Fibroblast of peridontal ligament (primary cell): ENCODE measurements at regions not wholly inside any gene's neighbourhood (a gene's known extent, or its start where the extent isn't known, plus 50 kb on each side); places are given as distances from the start of the nearest gene placed in this dataset.
A peak's percentile ranks its signal among the peaks of the same experiment; 100 is the strongest.

Experiments used
- DNase-seq: peaks from one replicate; pipeline ENCODE4 v3.0.0-alpha.2; 2010; ENCODE audit errors: extremely low read depth

DNA sequence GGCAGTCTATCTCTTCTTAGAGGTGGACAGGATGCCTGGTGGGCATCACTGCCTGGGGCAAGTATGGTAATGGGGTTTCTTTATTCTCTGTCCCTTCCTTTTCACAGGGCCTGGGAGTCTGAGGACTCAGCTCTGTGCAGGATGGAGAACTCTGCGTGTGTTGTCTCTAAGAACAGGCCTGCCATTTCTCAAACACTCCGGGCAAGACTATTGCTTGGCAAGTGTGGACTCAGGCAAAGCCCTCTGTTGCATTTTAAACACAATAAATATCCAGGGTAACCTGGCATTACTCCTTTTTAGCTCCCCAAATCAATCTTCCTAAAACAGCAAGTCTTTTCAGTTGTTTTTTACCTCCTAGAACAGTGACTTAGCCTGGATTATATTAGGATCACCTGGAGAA, 185.1 kb upstream of the ROPN1 start:
- DNase-seq, result no peak

DNA sequence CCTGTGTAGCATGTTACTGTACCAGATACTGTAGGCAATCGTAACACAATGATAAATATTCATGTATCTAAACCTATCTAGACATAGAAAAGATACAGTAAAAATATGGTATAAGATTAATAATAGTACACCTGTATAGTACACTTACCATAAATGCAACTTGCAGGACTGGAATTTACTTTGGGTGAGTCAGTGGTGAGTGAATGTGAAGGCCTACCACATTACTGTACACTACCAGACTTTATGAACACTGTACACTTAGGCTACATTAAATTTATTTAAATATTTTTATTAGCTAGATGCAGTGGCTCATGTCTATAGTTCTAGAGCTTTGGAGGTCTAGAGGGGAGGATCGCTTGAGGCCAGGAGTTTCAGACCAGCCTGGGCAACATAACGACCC, 186.6 kb upstream of the ROPN1 start:
- no peak for DNase-seq

DNA sequence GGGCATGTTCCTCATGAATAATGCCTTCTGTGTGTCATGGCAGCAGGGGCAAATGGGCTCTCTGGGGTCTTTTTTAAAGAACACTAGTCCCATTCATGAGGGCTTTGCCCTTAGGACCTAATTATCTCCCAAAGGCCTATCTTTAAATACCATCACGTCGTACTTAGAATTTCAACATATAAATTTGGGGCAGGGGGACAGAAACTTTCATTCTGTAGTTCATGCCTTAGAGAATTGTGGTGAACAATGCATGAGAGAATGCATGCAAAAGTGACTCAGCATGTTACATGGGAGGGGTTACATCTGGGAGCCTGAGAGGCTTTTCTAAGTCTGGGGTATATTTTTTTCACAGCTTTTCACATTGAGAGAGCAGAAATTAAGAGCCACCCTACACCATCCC, 208.5 kb upstream of the ROPN1 start:
- DNase-seq, result no peak

DNA sequence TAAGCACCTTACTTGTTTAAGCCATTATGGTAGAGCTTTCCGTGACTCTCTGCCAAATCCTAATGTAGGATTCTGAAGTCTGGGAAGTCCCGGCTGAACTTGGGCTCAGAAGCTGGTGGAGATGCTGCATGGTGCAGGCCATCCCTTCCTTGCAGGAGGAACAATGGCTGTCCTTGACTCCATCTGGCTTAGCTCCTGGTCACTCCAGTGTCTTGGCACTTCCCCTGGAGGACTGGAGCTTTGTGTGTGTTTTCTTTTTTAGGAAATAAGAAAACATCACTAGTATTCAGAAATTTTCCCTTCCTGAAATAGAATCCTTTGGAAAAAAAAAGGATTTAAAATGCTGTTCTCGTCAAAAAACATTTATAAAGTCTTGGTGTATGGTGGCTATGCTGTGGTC, 209.3 kb upstream of the ROPN1 start:
- no peak for DNase-seq

DNA sequence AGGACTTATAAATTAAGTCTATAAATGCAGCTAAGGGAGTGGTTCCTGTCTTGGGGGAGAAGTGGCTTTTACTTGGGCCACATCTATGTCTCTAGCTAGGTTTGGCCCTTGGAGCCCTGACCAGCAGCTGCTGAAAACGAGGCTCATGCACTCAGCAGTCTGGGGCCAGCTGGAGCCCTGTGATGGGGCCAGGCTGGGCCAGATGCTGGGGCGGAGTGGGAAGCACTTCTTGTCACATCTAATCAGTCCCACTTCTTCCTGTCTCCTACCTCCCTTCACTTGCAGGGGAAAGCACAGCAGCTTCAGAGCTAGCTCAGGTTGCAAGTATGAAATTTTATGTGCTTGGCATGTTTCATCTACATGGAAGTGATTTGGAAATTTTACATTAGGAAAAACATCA, 209.9 kb upstream of the ROPN1 start:
- no peak for DNase-seq

DNA sequence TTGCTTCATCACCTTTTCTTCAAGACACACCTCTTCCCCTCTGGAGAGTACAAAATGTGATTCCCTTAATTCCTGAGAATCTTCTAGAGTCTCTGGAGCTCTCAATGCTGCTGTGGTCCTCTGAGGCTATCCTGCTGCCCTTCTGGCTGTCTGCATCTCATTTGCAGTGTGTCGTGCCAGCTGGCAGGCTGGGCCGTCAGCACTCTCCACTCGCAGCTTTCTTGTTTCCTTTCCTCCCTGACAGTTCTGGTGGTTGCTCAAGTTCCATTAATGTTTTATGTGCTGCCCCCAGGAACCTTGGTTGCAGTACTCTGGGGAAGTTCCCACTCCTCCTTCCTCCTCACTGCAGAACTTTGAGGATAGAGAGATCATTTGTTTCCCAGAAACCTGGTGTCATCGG, 210.8 kb upstream of the ROPN1 start:
- DNase-seq, result no peak

DNA sequence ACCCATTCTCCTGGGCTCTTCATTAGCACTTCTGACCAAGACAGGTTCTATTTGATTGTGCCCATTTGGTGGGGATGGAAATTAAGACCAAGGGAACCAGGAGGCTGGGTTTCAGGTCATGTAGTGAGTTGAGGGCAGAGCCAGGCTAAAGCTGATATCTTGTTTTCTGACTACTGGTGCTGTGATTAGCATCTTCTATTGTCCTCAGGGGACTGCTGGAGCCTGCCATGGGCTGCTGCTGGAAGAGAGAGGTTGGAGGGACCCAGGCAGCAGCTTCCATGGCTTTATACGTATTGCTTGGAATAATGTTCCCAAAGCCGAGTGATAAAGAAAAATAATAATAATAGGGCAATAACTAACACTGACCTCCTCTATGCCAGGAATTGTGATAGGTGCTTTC, 211.4 kb upstream of the ROPN1 start:
- DNase-seq, result no peak

DNA sequence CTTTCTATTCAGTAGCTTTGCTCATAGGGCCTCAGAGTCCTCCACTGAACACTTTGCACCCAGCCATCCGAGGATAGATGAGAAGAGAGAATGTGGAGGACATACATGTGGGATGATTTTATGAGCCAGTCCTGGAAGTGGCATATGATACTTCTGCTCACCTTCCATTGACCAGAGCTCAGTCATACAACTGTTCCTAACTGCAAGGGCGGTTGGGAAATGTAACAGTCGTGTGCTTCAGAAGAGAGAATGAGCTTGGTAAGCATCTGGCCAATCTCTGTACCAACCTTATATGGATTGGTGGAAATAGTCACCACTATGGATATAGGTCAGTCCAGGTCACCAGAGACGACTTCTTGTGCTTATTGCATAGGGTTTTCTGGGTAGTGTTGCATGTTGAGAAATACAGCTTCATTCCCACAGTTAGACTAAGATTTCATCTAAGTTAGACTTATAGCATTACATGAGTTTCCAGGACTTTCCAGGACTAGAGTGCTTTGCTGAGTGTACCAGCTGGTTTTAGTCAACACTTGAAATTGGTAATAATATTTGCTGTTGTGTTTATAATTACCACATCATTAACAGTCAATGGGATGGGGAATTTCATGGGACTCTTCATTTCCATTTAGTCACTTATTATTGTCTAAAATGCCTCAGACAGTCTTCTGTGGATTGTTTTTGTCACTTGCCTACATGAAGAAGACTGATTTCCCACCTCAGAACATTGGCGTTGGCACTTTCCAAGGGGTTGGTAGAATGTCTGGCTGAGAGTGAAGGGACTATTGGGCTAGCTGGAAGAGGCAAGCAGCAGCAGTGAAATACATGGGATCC, 214.5 kb upstream of the ROPN1 start:
- no peak for DNase-seq

DNA sequence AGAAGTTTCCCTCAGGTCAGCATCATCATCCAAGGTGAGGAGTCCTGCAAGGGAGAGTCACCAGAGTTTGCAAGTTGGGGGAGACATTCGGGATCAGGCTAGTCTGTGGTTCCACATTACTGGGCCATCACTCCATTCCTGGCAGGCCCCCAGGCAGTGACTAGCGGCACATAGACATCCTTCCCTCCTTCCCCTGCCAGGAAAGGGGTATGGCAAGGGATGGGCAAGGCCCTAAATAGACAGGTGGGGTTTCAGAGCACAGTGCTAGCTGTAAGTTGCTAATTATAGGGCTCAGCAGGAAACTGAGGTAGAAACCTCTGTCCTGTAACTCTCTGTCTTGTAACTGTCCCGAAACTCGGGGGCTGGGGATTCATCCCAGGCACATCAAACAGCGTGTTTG, 215.2 kb upstream of the ROPN1 start:
- DNase-seq, result no peak

DNA sequence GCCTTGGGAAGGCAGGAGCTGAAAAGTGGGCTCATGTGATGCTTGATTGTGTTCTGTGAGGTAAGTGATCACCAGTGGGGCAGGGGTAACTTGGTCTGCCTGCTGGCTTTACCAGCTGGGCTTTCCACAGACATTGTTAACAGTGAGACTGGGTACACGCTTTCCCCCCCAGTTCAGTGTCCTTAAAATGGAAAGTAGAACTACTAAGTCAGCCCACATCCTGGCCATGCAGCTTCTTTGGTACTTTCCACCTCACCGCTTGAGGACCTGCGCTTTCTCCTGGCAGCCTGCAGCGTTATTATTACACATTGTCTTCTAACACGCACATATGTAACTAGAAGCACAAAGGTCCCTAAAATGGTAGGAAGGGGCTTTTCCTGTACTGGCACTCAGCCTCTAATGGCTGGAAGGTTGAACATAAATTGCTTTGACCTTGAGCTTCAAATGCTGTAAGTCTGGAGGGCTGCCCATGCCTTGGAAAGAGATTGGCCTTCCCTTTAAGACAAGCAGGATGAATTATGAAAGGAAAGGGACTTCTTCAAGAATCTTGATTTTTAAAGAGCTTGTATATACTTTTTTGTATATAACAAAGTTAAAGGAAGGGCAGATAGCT, 216.1 kb upstream of the ROPN1 start:
- DNase-seq, result no peak

DNA sequence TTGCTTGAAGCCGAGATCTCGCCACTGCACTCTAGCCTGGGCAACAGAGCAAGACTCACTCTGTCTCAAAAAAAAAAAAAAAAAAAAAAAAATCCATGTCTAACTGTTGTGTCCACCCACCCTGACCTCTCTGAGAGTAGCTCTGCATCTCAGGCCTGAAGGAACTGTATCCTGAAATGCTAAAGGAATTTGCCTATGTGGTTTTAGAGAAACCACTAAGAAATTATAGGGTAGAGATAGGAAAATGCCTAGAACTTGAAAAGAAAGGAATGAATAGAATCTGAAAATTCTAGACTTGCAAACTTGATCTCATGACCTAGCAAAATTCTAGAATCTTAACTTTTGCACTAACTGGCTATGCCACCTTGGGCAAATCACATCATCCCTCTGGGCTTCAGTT, 217.5 kb upstream of the ROPN1 start:
- no peak for DNase-seq

DNA sequence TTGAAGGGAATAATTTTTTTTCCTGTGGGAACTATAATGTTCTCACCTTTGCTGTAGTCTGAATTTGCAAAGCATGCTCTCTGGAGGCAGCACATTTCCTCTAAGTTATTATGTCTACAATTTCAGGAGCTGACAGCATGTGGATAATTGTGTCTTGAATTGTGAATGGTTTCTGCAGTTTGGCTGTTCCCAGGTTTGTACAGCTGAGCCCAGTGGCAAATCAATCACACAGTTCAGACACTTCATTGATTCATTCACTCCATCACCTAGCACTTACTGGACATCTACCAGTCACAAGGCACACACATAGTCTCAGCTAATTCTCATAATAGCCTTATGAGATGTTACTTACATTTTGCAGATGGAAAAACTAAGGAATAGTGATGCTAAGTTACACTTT, 219.0 kb upstream of the ROPN1 start:
- no peak for DNase-seq

DNA sequence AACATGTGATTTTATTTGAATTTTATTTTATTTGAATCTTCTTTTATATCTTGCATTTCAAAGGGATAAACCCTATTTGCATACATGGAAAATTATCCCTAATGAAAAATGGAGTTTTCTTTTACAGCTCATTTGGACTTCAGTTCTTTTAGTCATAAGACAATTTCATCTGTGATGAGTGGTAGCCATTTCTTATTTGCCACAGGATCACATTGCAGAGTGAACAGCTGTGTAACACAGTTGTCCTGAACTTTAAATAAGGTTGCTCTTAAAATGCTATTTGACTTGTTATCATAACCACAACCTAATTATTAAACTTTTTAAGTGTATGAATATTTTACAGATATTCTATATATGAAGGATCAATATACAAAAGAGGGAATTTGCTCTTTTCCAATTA, 221.7 kb upstream of the ROPN1 start:
- DNase-seq, result no peak

DNA sequence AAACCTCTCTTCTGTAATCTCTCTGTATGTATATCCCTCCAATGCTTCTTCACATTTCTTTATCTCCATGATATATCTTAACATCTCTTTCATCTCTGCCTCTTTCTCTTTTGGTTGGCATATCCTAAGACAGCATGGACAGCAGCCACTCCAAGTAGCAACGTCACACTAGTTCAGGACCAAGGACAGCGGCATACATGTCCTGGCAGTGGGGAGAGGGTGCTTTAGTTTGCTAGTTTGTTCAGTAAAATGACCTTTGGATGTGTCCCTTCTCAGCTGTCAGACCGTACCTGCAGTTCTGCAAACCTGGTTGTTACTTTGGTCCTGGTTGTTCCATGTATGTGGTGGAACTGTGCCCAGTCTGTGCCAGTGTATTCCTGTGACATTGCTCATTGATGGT, 225.6 kb upstream of the ROPN1 start:
- peak; percentile 73 for DNase-seq

DNA sequence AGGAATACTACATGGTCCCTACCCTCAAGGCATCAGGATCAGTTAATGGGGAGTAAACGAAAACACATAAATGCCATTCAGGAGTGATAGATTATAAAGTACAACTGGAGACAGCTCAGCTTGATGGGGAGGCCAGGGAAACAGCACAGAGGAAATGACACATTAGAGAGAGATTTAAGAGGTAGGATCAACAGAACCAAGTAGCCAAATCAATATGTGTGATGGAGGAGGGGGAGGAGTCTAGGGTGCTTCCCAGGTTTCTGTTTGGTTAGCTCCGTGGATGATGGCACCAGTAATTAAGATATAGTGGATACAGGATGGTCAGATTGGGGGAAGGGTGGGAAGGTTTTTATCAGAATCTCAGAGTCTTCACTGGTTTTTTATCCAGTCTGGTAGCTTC, 229.5 kb upstream of the ROPN1 start:
- DNase-seq, result no peak

DNA sequence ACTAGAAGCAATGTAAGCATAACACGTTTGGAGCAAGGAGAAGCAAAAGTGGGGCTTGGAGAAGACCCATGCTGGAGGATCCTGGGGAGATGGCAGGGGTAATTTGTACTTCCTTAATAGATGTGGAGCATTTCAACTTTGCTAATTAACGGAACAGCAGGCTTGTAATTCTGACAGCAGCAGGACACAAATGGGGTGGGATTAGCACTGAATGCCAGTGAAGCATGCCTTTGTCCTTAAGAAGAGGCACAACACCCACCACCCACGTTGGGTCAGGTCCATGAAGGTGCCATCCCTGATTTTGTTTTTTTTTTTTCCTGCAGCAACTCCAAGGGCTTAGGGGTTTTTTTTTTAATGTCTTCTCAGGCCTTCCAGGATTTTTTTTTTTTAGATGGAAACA, 231.9 kb upstream of the ROPN1 start:
- no peak for DNase-seq

DNA sequence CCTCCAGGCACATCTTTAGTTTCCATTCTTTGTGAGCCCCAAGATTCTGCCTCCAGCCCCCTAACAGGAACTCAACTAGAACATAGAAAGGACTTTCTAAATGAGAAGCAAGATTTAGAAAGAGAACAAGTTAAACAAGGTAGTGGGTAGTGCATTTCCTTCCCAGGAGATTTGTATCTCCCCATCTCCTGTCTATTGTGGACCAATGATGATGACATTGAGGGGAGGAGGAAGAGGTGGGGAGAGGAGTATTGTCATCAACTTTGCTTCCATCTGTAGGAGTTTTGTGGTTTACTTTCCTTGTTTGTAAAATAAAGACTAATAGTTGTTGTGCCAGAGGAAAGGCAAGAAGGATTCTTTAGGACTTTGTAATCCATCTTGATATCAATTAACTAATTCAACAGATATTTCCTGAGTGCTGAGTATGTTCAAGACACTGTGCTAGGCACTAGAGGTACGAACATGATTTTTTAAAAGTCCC, 235.3 kb upstream of the ROPN1 start:
- no peak for DNase-seq

DNA sequence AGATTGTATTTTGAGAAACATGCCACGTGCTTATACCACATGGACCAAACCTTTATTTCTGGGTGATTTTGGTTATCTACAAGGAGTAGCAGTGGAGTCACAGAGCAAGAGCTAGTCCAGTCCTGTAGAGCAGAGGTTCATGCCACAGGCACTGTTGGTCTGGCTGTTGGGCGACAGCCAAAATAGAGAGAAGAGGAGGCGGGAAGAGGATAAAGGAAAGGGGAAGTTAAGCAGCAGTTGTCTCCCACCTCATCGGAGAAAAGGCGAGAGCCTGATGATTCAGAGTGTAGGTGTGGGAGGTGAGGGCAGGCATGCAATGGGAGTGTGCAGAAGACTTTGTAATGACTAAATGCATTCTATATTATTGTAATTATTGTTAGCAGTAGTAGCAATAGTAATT, 237.5 kb upstream of the ROPN1 start:
- DNase-seq, result no peak

DNA sequence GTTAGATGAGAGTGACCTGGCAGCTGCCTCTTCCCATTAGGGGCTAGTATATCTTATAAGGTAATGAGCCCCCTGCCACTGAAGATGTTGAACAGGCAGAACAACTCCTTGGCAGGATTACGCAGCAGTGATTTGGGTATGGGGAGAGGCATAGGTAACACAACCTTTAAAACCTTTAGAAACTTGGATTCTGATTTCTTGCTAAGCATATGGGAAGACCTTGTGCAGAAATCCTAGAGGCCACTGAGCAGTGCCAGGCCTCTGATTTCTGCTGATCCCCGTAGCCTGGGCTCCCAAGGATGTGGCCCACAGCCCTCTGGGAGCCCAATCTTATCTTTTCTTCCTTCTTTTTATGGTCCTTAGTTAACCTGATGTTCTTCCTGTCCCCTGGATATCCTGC, 237.9 kb upstream of the ROPN1 start:
- DNase-seq, result no peak

DNA sequence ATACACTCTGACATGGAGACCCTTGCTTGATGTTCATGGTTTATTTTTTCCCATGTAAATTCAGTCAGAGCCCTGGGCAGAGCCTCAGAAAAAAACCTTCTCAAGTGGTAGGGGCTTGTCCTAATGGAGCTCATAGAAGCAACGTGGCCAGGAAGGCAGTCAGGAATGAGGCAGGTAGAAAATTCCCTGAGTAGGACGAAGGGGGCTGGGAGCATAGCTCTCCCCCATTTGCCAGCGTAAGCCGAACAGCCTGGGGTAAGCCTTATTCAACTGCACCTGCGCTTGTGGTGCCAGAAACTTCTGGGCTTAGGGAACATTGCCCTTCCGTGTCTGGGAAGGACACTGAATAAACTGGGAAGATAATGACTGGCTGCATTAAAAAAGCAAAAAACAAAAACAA, 238.5 kb upstream of the ROPN1 start:
- no peak for DNase-seq

DNA sequence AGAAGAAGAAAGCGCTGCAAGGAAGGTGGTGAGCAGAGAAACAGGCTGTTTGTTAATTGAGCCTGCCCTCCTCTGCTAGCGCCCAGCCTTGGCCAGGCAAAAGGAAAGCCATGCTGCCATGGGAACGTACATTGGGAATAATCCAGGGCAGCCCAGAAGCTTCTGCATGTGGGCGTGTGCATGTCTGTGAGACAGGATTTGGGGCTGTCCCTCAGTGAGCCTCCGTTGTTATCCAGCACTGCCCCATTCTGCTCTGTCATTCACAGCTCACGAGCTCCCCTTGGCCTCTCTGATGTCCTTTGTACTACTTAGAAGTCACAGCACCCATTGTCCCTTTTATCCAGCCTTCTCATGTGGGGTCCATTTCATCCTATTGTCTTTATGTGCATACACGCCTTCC, 239.1 kb upstream of the ROPN1 start:
- no peak for DNase-seq

DNA sequence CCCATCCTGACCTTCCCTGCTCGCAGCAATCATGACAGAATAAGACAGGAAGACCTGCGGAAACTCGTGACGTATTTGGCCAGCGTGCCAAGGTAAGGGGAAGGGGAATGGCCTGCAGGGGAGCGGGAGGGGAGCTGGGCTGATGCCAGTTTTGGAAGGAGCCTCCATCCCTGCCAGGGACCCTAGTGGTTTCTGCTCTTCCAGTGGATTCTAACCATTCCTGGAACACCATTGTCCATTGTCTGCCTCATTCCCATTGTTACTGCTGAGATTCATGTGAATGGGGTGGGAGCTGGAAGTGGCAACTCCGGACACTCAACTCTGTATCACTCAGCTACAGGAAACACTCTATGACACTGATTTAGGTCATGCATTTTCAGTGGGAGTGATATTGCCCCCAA, 242.9 kb upstream of the ROPN1 start:
- no peak for DNase-seq

DNA sequence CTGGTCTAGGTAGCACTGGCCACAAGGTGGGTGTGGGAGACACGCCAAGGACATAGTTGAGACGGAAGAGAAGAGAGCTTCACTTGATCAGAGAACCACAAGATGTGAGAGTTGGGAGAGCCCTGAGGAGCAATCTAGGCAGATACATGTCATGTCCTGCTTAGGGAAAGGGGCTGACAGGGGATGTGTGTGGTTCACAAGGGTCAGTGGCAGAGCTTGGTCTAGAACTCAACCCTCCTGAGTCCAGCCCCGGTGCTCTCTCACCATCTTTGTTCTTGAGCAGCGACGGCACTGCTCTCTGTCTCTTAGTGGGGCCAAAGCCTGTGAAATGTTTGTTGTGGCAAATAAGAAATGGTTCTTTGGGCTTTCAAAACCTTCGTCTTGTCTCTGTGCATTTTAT, 243.5 kb upstream of the ROPN1 start:
- no peak for DNase-seq
